ENCODE measurements at regions not wholly inside any gene's neighbourhood (a gene's known extent, or its start where the extent isn't known, plus 50 kb on each side); places are given as distances from the start of the nearest gene placed in this dataset.

DNA sequence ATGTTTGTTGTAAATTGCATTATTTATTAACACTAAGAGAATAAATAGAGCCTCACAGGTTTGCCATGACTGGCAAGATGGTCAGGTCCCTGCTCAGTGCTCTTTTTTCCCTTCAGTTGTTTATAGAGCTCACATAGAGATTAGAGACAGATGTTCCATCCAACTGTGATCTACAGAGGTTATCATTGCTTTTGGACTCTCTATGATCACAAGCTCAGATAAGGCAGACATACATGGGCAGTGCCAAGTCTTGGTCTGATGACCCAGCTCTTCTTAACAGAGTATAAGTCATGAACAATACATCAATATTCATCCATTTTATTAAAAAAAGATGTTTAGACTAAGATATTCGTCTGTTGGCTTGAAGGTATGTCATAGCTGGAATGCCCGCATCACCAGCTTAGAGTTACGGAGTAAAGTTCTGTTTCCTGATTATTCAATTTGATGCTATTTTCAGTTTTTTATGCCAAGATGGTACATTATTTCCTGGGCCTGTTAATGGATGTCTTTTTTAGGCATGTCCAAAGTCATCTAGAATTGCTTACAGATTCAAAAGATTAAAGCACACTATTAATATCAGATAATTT, 729.8 kb upstream of the SLC10A2 start:
- no peak overlapping the region for H3K4me2 ChIP-seq (ENCODE audit: low read length)
- no peaks in the 10 kb centered on the region for H3K27me3 ChIP-seq (ENCODE audit: insufficient read depth, low read length)
- TF ChIP-seq CBX3 (IDR thresholded peaks at IDR 0.05; ENCODE audit: low read depth) (no peak), YY1 (IDR thresholded peaks at IDR 0.05; ENCODE audit: extremely low read depth, insufficient replicate concordance, low read depth, low read length) (no peak), JUND (IDR thresholded peaks at IDR 0.05) (no peak), EGR1 (IDR thresholded peaks at IDR 0.05; ENCODE audit: low read depth) (no peak), RAD21 (IDR thresholded peaks at IDR 0.05; ENCODE audit: low read depth) (no peak), SIN3A (IDR thresholded peaks at IDR 0.05; ENCODE audit: low read depth) (no peak), FOSL1 (IDR thresholded peaks at IDR 0.05; ENCODE audit: low read depth) (no peak)
- TF ChIP-seq, protein P1, sequence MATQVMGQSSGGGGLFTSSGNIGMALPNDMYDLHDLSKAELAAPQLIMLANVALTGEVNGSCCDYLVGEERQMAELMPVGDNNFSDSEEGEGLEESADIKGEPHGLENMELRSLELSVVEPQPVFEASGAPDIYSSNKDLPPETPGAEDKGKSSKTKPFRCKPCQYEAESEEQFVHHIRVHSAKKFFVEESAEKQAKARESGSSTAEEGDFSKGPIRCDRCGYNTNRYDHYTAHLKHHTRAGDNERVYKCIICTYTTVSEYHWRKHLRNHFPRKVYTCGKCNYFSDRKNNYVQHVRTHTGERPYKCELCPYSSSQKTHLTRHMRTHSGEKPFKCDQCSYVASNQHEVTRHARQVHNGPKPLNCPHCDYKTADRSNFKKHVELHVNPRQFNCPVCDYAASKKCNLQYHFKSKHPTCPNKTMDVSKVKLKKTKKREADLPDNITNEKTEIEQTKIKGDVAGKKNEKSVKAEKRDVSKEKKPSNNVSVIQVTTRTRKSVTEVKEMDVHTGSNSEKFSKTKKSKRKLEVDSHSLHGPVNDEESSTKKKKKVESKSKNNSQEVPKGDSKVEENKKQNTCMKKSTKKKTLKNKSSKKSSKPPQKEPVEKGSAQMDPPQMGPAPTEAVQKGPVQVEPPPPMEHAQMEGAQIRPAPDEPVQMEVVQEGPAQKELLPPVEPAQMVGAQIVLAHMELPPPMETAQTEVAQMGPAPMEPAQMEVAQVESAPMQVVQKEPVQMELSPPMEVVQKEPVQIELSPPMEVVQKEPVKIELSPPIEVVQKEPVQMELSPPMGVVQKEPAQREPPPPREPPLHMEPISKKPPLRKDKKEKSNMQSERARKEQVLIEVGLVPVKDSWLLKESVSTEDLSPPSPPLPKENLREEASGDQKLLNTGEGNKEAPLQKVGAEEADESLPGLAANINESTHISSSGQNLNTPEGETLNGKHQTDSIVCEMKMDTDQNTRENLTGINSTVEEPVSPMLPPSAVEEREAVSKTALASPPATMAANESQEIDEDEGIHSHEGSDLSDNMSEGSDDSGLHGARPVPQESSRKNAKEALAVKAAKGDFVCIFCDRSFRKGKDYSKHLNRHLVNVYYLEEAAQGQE (IDR thresholded peaks at IDR 0.05; ENCODE audit: low read depth): no peak
- TF ChIP-seq, protein P2, sequence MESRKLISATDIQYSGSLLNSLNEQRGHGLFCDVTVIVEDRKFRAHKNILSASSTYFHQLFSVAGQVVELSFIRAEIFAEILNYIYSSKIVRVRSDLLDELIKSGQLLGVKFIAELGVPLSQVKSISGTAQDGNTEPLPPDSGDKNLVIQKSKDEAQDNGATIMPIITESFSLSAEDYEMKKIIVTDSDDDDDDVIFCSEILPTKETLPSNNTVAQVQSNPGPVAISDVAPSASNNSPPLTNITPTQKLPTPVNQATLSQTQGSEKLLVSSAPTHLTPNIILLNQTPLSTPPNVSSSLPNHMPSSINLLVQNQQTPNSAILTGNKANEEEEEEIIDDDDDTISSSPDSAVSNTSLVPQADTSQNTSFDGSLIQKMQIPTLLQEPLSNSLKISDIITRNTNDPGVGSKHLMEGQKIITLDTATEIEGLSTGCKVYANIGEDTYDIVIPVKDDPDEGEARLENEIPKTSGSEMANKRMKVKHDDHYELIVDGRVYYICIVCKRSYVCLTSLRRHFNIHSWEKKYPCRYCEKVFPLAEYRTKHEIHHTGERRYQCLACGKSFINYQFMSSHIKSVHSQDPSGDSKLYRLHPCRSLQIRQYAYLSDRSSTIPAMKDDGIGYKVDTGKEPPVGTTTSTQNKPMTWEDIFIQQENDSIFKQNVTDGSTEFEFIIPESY (IDR thresholded peaks at IDR 0.05; ENCODE audit: extremely low read depth, insufficient replicate concordance, low read length): no peak
- ATAC-seq: no peak
- no peak overlapping the region for H2AFZ ChIP-seq (ENCODE audit: low read depth, low read length, poor library complexity, severe bottlenecking)
- H3K9me3 ChIP-seq (ENCODE audit: control insufficient read depth in 1 of 2, insufficient read depth in 1 of 2, low read depth in 1 of 2, low read length in 2 of 2): no peaks in the 10 kb centered on the region
- no peak overlapping the region for H3K4me3 ChIP-seq (replicated peaks in 1 of 2; ENCODE audit: low read depth in 1 of 2, low read length in 2 of 2)
- H4K20me1 ChIP-seq (ENCODE audit: insufficient read depth): no peaks in the 10 kb centered on the region
- H3K27ac ChIP-seq (ENCODE audit: low read depth, low read length): no peak overlapping the region
- no peaks in the 10 kb centered on the region for H3K36me3 ChIP-seq (ENCODE audit: control insufficient read depth in 1 of 2, insufficient read depth in 2 of 2, low read length in 2 of 2)
- H3K9me2 ChIP-seq (ENCODE audit: insufficient read depth): no peaks in the 10 kb centered on the region
- RAD21 ChIA-PET (ENCODE audit: low non-redundant PET in 1 of 2, low total read pairs in 2 of 2, uncharacterized antibody in 2 of 2, unreplicated experiment in 2 of 2): no interaction called here
- no peak overlapping the region for H3K9ac ChIP-seq (ENCODE audit: low read length)
- POLR2A ChIA-PET: no interaction called here
- no peaks in the 10 kb centered on the region for H3K4me1 ChIP-seq (ENCODE audit: control insufficient read depth in 1 of 2, insufficient read depth in 2 of 2, low read length in 2 of 2)
- no peak for DNase-seq (ENCODE audit: low read depth, low spot score)
- no peaks in the 10 kb centered on the region for H3K79me2 ChIP-seq (ENCODE audit: insufficient read depth, low read length)
- CTCF ChIA-PET: no interaction called here
- intact Hi-C loops (cut with micrococcal nuclease): loop anchor here (5.0 kb wide), 1 partner anchor 576 kb away; no protein-coding TSS in a partner anchor
- no TSS peak for BruUV-seq (replicated peaks)

All from HCT116 (cell line).